Cardiac septum (tissue), 1 donor: ENCODE measurements at regions not wholly inside any gene's neighbourhood (a gene's known extent, or its start where the extent isn't known, plus 50 kb on each side); places are given as distances from the start of the nearest gene placed in this dataset.

Experiments used
- DNase-seq: peaks from one replicate; pipeline ENCODE4 v3.0.0-alpha.2; 2020; ENCODE audit warnings: low spot score
- intact Hi-C: fragments of 100-400 bp; cut with DNase I; formaldehyde crosslinking; loops from one replicate; pipeline ENCODE4 v1.14.0; 2022
- donor health status: DM: no; HTN: no; CAD: no.

DNA sequence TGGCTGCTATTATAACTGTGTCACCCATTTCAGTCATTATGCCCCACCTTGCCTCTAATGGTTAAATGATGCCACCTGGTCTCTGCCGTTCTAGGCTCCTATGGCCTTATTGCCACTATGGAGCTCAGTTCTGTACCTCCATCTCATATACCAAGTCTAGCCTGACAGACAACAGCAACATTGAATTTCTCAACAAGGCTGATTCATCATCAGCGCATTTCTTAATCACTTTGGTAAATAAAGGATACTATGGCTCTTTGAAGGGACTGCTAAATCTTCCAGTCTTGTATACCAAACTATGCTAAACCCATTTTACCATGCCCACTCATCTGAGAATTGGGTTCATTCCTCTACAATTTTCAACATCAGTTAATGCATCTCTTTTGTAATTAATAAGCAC is 784.5 kb upstream of the CELF4 start:
- no peak for DNase-seq
- intact Hi-C loops, result no loop called here

DNA sequence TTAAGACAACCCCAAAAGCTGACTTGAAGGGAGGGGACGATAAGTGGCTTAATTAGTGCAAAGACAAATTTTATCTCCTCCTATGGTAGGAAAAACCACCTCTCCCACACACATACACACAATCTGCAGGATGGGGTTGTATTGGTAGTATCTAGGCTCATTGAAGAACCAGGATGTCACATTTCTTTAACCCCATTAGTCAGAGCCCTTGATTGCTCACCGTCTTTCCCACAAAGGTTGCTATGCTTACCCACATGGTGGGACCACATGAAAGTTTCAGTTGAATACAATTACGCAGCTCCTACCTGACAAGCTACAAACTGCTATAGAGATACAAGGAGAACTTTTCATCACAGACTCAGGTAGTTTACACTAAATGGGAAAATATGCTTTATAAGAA is 765.0 kb upstream of the CELF4 start:
- DNase-seq, result no peak
- intact Hi-C loops, result no loop called here

DNA sequence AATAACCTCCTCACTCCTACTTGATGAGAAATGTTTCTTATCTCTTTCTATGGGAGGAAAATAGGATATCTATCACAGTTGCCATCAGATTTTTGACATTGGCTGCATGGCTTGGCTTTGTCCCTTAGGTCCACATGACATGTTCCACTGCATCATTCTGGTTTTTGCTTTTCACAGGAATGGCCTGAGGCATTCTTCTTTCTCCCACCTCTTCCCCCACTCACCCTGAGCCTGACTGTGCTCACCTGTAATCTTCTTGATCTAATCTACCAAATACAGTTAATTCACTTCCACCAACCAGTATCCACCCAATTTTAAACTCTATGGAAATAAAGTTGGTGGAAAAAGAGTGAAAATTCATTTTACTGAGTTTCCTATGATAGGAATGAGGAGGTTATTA is 763.5 kb upstream of the CELF4 start:
- intact Hi-C loops, result no loop called here
- no peak for DNase-seq

DNA sequence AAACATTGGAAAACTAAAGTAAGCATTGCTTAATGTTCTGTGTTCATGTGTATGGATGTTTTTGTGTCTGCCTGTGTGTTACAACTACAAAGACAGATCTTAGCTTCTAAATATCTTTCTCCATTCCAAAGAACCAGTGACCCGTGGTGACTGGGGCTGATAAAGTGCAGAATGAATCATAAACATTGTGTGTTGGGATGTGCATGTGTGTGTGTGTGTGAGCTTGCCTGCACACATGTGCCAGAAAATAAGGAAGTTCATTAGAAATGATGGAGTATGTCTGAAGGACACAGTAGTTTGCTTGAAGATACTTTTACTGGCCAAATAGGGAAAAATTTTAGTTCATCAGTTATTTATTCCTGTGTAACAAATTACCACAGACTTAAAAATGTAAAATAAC is 756.6 kb upstream of the CELF4 start:
- intact Hi-C loops, result no loop called here
- no peak for DNase-seq

DNA sequence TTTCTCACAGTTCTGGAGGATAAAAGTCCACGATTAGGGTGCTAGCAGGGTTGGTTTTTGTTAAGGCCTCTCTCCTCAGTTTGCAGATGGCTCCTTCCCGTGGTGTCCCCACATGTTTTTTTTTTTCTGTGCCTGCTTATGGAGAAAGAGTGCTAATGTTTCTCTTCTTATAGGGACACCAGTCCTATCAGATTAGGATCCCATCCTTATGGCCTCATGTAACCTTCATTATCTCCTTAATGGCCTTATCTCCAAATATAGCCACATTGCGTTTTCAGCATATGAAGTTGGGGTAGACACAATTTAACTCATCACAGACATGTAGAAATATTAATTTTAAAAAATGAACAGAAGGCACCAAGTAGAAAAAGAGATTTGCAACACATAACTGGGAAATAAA is 755.7 kb upstream of the CELF4 start:
- DNase-seq, result no peak
- intact Hi-C loops, result no loop called here

DNA sequence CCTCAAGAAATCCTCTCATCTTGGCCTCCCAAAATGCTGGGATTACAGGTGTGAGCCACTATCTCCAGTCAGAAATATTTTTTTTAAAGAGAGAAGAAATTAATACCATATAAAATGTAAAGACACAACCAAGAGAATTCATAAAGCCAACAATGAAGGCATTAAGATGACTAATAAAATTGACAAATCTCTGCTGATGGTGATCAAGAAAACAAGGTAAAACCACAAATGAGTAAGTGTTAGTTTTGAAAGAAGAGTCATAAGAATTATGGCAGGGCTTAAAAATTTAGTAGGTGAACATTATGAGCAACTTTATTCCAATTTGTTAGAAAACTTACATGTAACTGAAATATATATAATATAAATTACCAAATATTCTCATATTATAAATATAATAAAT is 752.8 kb upstream of the CELF4 start:
- intact Hi-C loops, result no loop called here
- no peak for DNase-seq

DNA sequence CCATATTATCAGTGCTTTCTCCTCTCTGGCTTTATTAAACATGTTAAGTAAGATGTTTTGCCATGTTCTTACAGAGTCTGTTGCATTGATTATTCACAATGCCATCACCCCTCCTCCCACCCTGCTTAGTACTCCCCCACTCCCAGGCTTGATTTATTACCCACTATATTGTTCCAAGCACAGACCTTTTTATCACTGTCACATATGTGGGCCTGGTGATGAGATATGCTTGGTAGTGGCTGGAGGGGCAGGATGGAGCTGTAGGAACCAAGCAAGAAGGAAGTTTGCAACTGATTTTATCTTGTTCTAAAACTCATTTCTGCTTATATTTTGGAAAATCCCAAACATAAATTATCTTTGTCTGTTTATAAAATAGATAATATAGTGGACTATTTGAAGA is 748.2 kb upstream of the CELF4 start:
- intact Hi-C loops, result no loop called here
- no peak for DNase-seq

DNA sequence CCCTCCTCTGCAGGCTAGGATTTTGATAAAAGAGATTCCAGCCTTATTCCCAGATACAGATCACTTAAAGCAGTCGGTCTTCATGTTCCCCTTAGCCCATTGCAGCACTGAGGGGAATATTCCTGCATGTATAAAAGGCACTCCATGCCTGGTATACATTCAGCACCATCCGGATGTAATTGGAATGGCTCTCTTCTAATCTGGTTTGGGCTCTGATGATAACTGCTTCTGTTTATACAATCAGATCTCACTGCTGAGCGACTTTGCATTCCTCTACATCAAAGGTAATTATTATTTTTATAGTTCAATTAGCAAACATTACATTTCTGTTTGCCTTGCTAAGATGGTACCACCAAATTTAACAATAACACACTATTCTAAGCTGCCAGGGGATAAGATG is 746.9 kb upstream of the CELF4 start:
- intact Hi-C loops, result no loop called here
- no peak for DNase-seq

DNA sequence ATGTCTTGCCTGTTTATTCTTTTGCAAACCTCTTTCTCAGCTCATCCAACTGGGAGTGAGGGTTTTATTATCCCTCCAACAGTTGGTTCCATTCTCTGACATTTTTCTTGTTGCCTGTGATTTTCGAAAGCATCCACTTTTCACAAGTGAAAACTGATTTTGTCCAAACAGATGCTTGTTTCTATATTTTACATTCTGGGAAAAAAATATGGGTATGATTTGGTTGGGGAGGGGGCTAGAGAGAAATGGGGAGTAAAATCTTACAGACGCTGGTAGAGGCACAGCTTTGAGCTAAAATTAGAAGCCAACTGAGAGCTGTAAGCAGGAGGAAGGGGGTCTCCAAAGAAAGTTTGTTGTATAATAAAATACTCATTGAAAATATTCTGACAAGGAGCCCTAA is 745.3 kb upstream of the CELF4 start:
- intact Hi-C loops, result no loop called here

DNA sequence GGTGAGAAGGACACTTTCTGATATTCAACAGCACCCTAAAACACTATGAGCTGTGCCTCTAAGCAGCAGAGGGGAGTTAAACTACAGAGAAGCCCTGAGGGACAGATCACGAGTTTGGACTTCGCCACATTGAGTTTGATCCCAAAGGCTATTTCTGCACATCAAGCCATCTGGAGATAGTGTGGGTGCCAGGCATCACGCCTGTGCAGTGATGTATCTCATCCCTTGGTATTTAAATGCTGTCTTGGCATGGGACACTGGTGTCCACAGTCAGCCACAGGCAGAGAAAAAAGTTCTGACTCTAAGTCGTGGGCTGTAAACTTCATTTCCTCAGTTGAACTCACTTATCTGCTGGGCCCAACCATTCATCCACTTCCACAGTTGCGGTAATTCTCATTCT is 742.3 kb upstream of the CELF4 start:
- intact Hi-C loops, result no loop called here
- no peak for DNase-seq

More for the DNA sequence above, 745.3 kb upstream of the CELF4 start:
- no peak for DNase-seq

DNA sequence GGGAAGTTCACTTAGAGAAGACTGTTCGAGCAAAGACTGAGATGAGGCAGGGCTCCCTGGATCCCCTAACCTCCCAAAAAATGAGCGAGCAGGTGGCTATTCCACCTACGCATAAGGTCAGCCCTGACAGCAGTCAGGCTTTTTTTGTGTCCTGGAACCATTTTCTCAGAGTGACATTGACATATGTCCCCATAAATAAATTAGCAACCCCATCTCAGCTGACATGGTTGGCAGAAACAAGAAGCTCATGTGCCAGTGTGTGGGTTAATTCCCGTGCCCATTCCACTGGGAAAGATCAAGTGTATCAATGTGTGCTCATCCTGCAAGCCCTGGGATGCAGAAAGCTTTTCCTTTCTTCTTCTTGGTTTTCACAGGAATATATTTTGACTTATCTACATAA is 740.4 kb upstream of the CELF4 start:
- DNase-seq, result no peak
- intact Hi-C loops, result no loop called here

DNA sequence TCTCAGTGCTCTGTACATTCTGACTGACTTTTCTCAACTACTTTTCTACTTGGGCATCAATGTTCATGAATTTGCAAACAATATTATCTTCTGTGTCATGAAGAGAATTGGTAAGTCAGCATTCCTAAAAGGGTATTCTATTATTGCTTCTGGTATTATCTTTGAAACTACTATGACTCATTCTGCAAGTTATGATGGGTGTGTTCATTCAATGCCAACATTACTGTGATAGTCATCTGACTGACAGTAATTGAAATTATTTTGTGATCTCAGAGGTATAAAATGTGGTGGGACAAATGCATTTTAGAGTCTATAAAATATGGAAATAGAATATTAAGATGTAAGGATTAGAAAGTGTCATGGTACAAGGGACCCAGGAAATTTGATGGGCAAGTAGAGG is 736.0 kb upstream of the CELF4 start:
- intact Hi-C loops, result no loop called here

DNA sequence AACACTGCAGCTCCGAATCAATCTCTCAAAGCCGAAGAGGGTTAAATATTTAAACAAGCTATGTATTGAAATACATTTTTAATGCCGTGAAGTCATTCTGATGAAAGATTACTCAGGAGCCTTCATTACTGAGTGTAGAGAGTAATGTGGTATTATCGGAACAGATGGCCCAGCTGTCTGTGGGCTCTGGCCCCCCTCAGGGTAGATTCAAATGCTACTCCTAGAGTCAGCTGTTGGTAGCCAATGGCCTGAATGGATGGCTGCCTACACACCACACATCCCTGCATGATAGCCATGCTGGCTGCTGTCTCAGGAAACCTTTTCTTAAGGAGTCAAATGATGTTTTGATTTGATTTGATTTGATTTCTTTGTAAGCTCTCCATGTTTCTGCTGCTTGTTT is 732.3 kb upstream of the CELF4 start:
- intact Hi-C loops, result no loop called here
- no peak for DNase-seq

More for the DNA sequence above, 736.0 kb upstream of the CELF4 start:
- DNase-seq, result no peak

DNA sequence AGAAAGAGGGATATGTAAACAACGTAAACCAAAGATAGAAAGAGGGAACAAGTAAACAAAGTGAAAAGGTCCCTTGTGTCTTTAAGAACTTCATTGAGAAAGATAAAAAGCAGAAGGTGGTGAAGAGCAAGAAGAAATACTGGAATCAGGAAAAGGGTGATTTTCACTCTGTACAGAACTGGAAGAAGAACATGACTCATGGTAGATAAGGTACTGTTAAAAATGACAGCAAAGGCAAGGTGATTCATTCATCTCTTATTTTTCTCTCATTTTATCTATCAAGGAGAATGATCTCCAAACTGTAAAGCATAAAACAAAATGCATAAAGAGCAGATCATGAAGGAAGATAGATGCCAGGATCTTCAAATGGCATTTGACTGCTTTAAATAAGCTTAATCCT is 724.6 kb upstream of the CELF4 start:
- no peak for DNase-seq
- intact Hi-C loops, result no loop called here

DNA sequence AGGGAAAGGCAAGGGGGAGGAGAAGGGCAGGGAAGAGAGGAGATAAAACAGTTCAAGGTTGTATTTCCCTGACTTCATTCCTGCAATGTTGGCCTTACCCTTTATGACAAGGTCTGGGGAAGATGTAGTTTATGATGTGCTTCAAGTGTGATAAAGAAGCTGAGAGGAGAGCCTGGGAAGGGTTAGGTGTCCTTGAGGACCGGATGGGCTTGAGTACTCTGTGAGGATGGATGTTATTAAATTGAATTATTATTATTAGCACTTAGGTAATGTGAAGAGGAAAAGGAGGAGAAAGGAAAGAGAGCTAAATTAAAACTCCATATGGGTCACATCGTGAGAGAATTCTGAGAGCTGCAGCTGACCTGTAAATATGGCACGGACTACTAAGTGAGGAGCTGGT is 719.4 kb upstream of the CELF4 start:
- intact Hi-C loops, result no loop called here

DNA sequence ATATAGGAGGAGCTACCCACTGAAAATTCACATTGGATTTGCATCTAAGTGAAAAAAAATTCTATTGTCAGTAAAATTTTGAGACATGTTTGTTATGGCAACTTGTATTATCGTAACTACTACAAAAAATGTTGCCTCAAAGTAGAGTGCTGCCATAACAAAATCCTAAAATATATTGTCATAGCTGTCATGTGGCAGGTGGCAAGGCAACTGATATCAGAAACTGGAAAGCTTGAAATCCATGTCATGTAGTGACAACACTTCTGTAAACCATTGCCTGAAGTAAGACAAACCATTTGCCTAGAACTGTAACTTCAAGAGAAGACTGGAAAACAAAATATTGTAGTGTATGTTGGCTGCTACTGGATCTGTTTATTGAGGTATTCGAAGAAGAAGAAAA is 697.5 kb upstream of the CELF4 start:
- DNase-seq, result no peak
- intact Hi-C loops, result no loop called here

More for the DNA sequence above, 719.4 kb upstream of the CELF4 start:
- DNase-seq, result no peak

DNA sequence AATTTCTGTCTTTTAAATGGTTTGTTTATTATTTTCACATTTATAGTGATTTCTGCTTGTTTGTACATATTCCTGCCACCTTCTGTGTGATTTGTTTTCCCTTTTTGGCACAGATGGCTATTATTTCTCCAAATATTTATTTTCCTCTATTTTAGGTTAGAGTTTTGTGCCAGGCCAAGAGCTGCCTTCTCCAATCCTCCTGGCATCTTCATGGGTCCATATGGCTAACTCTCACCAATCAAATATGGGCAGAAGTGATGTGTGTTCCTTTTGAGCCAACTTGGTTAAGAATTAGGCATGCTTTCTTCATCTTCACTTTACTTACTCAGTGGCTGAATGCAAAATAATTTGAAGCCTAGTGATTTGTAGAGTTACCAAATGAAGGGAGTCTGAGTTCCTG is 697.1 kb upstream of the CELF4 start:
- intact Hi-C loops, result no loop called here
- no peak for DNase-seq

DNA sequence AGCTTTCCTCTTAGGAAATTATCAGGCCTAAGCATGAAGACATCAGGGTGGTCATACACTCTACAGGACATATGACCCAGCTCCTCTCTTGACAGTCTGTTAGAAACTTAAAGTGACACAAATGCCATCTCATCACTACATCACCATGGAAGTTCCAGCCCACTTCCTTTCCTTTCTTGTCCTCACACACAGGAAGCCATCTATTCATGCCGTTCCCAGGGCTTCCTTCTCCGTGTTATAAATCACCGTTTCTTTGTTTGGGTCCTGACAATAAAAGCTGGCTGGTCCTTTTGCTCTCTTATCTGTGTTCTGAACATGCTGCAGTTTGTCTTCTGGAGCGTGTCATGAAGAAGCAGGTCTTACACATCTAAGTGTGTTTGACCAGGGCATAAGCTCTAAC is 692.1 kb upstream of the CELF4 start:
- DNase-seq, result no peak
- intact Hi-C loops, result no loop called here

DNA sequence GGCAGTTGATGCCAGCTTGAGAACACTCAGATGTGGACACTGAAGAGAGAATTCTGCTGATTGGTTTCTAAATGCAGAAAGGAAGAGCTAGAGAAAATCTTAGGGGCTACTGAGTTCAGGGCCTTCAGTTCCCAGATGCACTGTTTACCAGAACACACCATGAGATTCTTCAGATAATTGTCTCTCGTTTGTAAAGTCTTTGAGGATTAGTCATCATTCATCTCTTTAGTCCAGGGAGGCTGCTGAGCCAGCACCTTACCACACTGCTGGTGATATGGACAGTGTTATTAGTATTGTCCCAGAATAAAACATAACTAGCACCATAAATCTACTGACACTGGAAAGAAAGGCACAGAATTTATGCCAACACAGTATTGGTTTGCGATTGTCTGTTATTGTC is 690.8 kb upstream of the CELF4 start:
- DNase-seq, result no peak
- intact Hi-C loops, result no loop called here

DNA sequence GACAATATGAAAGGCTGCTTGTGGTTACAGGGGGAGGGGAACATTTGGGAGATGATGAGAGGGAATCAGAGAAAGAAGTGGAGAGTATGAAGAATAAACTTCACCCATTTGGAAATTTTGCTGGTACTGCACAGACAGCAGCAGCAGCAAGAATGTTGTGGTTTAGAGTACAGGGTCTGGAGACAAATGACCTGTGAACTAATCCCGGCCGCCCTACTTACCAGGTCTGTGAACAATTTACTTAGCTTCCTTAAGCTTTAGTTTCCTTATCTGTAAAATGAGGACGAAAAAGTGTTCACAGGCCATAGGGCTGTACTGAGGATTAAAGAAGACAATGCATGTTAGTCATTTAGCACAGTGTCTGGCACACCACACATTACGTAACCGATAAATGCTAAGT is 685.4 kb upstream of the CELF4 start:
- intact Hi-C loops, result no loop called here

DNA sequence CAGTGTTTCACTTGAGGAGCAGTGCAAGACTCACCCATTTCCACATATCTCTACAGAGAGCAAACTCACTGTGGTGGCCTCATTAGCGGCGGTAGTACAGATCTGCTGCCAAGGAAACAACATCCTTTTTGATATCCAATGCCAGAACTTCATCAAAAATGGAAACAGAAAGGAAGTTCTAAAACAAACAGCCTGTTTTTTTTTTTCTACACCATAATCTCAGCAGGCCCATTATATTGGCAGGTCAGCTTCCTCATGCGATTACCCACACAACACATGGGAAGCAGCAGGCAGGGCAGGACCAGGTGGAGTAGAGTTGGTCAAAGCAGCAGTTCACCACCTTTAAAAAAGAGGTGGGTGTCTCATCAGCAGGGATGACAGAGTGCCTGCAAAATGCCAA is 678.9 kb upstream of the CELF4 start:
- no peak for DNase-seq

More for the DNA sequence above, 685.4 kb upstream of the CELF4 start:
- no peak for DNase-seq

DNA sequence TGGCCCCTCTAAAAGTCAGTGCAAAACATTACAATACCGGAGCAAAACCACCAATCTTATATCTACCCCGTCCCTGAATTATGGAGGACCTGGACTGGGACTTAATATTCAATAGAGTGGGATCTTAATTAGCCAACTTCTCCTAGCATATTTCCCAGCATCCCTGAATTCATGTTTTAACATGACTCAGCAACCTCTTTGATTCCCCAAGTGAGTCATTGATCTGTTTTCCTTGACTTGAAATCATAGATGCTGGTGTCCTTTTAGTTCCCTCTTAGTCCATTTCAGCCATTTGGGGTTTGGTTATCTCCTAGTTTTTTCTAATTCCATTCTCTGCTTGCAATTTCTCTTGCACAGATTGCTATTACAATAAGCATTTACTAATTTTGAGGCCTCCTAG is 677.7 kb upstream of the CELF4 start:
- DNase-seq, result no peak
- intact Hi-C loops, result no loop called here

More for the DNA sequence above, 678.9 kb upstream of the CELF4 start:
- intact Hi-C loops, result no loop called here

DNA sequence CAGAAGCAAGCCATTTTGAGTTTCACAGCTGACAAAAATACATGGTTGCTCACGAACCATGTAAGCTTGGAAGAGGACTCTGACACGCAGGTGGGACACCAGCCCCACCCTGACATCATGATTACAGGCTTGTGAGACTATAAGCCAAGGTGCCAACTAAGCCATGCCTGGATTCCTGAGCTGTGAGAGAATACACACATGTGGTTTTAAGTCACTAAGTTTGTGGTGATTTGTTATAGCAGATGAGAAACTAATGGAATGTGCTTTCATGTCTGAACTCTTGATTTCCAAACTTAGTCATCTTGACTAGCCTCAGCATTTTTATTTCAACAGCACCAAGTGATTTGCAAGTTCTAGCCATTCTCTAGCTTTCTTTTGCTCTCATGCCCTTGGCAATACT is 676.1 kb upstream of the CELF4 start:
- no peak for DNase-seq
- intact Hi-C loops, result no loop called here
